K562 (cell line): ENCODE measurements at regions not wholly inside any gene's neighbourhood (a gene's known extent, or its start where the extent isn't known, plus 50 kb on each side); places are given as distances from the start of the nearest gene placed in this dataset.
"Not testable (repeated sequence)": the region's sequence is repeated elsewhere in the genome, so short reads cannot be mapped to it uniquely, and the experiment has no call there.

ENCODE experiments used
- CBFB ChIP-seq: sonication (generic); formaldehyde crosslinking; IDR thresholded peaks from 2 replicates; pipeline ENCODE4 v1.4.0; 2020; ENCODE audit warnings: mild to moderate bottlenecking, missing genetic modification reagents
- ETS1 ChIP-seq: conservative IDR thresholded peaks from 2 replicates; pipeline ENCODE4 v1.6.1; 2011; ENCODE audit warnings: low read depth, mild to moderate bottlenecking, low read length; ENCODE audit not compliant: control insufficient read depth
- GABPA ChIP-seq: fragments of 200-800 bp; sonication (Bioruptor generic); conservative IDR thresholded peaks from 2 replicates; pipeline ENCODE4 v1.6.1; 2016; ENCODE audit warnings: low read depth, missing genetic modification characterization, missing compliant biosample characterization
- GABPB1 ChIP-seq: sonication (generic); formaldehyde crosslinking; IDR thresholded peaks from 2 replicates; pipeline ENCODE4 v1.8.0; 2022; ENCODE audit warnings: mild to moderate bottlenecking, missing genetic modification reagents
- HNRNPH1 ChIP-seq: fragments of 200-400 bp; formaldehyde crosslinking; optimal IDR thresholded peaks from 2 replicates; pipeline ENCODE3; 2017; ENCODE audit warnings: low read depth, mild to moderate bottlenecking, low read length, moderate library complexity
- NFIC ChIP-seq: fragments of 450-650 bp; IDR thresholded peaks from 2 replicates; pipeline ENCODE4 v1.6.1; 2017; ENCODE audit warnings: mild to moderate bottlenecking, inconsistent platforms
- POLR2A ChIP-seq: fragments of 450-650 bp; conservative IDR thresholded peaks from 2 replicates; pipeline ENCODE4 v1.6.1; 2016
- SNIP1 ChIP-seq: fragments of 450-650 bp; IDR thresholded peaks from 2 replicates; pipeline ENCODE4 v1.7.1; 2017; ENCODE audit warnings: low read depth, mild to moderate bottlenecking
- UBTF ChIP-seq, 2 experiments: IDR thresholded peaks; 2 replicates each; pipeline ENCODE4 v1.6.1; 2012; ENCODE audit warnings: improper control_type of control experiment in 2 of 2, low read depth in 2 of 2, low read length in 2 of 2, borderline replicate concordance in 1 of 2
- ZNF263 ChIP-seq: sonication (generic); formaldehyde crosslinking; IDR thresholded peaks from 2 replicates; pipeline ENCODE4 v1.8.0; 2022; ENCODE audit warnings: mild to moderate bottlenecking, missing genetic modification reagents, borderline replicate concordance
- ZNF431 ChIP-seq: sonication (generic); formaldehyde crosslinking; IDR thresholded peaks from 2 replicates; pipeline ENCODE4 v1.8.0; 2022; ENCODE audit warnings: mild to moderate bottlenecking, missing genetic modification reagents
- ZNF644 ChIP-seq: fragments of 200-800 bp; sonication (Bioruptor generic); IDR thresholded peaks from 2 replicates; pipeline ENCODE4 v1.6.1; 2016; ENCODE audit warnings: low read depth, missing genetic modification characterization, missing compliant biosample characterization
- TF ChIP-seq, protein P1 (sequence below), 3 experiments: IDR thresholded peaks in 2 of 3; conservative IDR thresholded peaks in 1 of 3; 2 replicates each; pipeline ENCODE4 v1.5.1; 2011 to 2012; ENCODE audit warnings: low read length in 3 of 3, mild to moderate bottlenecking in 3 of 3, control low read depth in 2 of 3, improper control_type of control experiment in 1 of 3, inconsistent platforms in 1 of 3, low read depth in 1 of 3, mixed read lengths in 1 of 3, moderate library complexity in 1 of 3; ENCODE audit not compliant: insufficient read depth in 2 of 3

DNA sequence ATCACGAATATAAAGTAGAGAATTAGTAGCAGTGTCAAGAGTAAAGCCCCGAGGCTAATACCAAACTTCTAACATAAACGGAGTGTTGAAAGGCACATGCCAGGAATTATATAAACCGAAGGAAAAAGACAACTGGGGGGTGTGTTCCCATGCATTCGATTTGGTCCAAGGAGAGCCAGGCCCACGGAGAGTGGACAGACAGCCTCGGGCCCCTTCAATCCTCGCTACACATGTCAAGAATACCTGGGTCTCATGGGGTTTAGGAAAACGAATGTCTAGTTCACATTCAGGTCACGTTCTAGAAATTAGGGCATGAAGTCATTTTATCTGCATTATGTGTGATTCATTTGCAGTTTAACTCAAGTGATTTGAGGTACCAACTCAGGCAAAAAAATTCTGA is 343.7 kb downstream of the BCL2L11 start:
- not testable (repeated sequence) for TF ChIP-seq SNIP1; GABPB1 (CRISPR knock-in tag); ZNF431; NFIC; ETS1; UBTF (IDR thresholded peaks at IDR 0.05; ENCODE audit: borderline replicate concordance in 1 of 2, low read depth in 2 of 2, low read length in 2 of 2); CBFB (CRISPR knock-in tag); ZNF263 (CRISPR knock-in tag); HNRNPH1; GABPA; ZNF644 (tag); POLR2A
- TF ChIP-seq, protein P1, sequence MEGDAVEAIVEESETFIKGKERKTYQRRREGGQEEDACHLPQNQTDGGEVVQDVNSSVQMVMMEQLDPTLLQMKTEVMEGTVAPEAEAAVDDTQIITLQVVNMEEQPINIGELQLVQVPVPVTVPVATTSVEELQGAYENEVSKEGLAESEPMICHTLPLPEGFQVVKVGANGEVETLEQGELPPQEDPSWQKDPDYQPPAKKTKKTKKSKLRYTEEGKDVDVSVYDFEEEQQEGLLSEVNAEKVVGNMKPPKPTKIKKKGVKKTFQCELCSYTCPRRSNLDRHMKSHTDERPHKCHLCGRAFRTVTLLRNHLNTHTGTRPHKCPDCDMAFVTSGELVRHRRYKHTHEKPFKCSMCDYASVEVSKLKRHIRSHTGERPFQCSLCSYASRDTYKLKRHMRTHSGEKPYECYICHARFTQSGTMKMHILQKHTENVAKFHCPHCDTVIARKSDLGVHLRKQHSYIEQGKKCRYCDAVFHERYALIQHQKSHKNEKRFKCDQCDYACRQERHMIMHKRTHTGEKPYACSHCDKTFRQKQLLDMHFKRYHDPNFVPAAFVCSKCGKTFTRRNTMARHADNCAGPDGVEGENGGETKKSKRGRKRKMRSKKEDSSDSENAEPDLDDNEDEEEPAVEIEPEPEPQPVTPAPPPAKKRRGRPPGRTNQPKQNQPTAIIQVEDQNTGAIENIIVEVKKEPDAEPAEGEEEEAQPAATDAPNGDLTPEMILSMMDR (IDR thresholded peaks at IDR 0.05 in 2 of 3, conservative IDR thresholded peaks at IDR 0.05 in 1 of 3; ENCODE audit: insufficient read depth in 2 of 3, low read depth in 1 of 3, low read length in 3 of 3), result not testable (repeated sequence)
